ENCODE measurements at regions not wholly inside any gene's neighbourhood (a gene's known extent, or its start where the extent isn't known, plus 50 kb on each side); places are given as distances from the start of the nearest gene placed in this dataset.

GRCh38 chr7:17590221-17590620 lies 291.8 kb downstream of the AHR start:
- TF ChIP-seq, protein P1, sequence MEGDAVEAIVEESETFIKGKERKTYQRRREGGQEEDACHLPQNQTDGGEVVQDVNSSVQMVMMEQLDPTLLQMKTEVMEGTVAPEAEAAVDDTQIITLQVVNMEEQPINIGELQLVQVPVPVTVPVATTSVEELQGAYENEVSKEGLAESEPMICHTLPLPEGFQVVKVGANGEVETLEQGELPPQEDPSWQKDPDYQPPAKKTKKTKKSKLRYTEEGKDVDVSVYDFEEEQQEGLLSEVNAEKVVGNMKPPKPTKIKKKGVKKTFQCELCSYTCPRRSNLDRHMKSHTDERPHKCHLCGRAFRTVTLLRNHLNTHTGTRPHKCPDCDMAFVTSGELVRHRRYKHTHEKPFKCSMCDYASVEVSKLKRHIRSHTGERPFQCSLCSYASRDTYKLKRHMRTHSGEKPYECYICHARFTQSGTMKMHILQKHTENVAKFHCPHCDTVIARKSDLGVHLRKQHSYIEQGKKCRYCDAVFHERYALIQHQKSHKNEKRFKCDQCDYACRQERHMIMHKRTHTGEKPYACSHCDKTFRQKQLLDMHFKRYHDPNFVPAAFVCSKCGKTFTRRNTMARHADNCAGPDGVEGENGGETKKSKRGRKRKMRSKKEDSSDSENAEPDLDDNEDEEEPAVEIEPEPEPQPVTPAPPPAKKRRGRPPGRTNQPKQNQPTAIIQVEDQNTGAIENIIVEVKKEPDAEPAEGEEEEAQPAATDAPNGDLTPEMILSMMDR (conservative IDR thresholded peaks at IDR 0.05), result no peak
- TF ChIP-seq ZFX (IDR thresholded peaks at IDR 0.05), result no peak
